Stimulated activated memory B cell treated with anti-CD40 and anti-IgM and Interleukin-4, amounts not matched to agents 10 μg/mL and 1 μg/mL and 100 μg/mL, for 72 hours (primary cell): ENCODE measurements at regions not wholly inside any gene's neighbourhood (a gene's known extent, or its start where the extent isn't known, plus 50 kb on each side); places are given as distances from the start of the nearest gene placed in this dataset.
"Not testable (repeated sequence)": the region's sequence is repeated elsewhere in the genome, so short reads cannot be mapped to it uniquely, and the experiment has no call there.

Source experiments
- ATAC-seq: fragments of 150-1000 bp; cut with Tn5 transposase; 2 replicates; pipeline ENCODE4 v1.10.0; 2021
- H3K27ac Mint-ChIP-seq: one replicate; pipeline ENCODE4 v1.8.0; 2022; ENCODE audit warnings: mild to moderate bottlenecking, mixed read lengths
- H3K27me3 Mint-ChIP-seq: one replicate; pipeline ENCODE4 v1.8.0; 2022; ENCODE audit warnings: mixed read lengths
- H3K36me3 Mint-ChIP-seq: one replicate; pipeline ENCODE4 v1.8.0; 2022; ENCODE audit warnings: mixed read lengths
- H3K4me1 Mint-ChIP-seq: one replicate; pipeline ENCODE4 v1.8.0; 2022; ENCODE audit warnings: mixed read lengths
- H3K4me3 Mint-ChIP-seq: one replicate; pipeline ENCODE4 v1.8.0; 2022; ENCODE audit warnings: mild to moderate bottlenecking, moderate library complexity, mixed read lengths
- H3K9me3 Mint-ChIP-seq: one replicate; pipeline ENCODE4 v1.8.0; 2022; ENCODE audit warnings: mixed read lengths

DNA sequence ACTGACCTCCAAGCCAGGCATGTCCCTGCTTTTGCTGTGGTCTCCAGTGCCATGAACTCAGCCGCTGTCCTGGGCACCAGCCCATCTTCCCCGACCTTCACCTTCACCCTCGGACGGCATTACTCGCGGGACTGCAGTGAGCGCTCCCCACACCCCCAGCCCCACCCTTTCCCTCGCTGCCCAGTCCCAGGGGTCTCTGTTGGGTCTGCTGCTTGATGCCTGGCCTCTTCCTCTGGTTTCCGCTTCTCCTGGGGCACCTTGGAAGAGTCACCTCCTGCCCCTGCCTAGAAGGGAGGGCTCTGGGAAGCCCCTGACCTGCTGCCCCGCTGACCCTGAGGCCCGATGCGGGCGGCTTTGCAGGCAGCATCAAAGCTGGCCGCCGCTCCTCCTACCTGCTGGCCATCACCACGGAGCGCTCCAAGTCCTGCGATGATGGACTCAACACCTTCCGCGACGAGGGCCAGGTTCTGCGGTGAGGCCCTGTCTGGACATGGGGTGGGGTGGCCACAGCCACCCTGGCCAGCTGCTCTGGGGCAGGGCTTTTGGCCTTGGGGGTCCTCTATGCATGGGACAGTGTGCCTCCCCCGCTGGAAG, 102.3 kb downstream of the ZNF267 start:
- not testable (repeated sequence) for ATAC-seq, H3K36me3 Mint-ChIP-seq, H3K4me3 Mint-ChIP-seq, H3K9me3 Mint-ChIP-seq, H3K27ac Mint-ChIP-seq, H3K4me1 Mint-ChIP-seq
- peaks cover 27% of the 10 kb centered on the region for H3K27me3 Mint-ChIP-seq

DNA sequence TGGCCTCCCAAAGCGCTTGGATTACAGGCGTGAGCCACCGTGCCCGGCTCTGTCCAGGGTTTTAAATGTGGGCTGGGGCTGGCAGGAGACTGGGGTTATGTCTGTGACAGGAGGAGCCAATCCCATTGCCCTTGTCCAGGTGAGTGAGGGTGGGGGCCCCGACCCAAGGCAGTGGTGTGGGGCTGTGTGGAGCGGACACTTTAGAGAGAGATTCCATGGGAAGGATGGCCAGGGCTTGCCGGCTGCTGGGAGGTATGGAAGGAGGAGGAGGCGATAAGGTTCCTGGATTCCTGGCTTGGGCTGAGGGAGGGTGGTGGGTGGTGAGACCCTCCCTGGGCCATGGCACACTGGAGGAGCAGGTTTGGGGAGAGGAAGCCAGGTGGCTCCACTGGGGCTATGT, 104.9 kb downstream of the ZNF267 start:
- H3K4me3 Mint-ChIP-seq, ATAC-seq: not testable (repeated sequence)

DNA sequence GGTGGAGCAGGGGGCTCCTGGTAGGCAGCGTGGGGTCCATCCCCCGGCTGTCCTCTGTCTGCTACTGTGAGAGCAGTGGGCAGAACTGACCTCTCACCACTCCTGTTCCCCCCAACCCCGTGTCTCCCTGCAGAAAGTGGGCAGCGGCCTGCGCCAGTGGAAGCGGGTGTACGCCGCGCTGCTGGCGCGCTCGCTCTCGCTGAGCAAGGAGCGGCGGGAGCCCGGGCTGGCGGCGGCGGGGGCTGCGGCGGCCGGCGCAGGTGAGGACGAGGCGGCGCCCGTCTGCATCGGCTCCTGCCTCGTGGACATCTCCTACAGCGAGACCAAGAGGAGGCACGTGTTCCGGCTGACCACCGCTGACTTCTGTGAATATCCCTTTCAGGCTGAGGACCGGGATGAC, 108.1 kb downstream of the ZNF267 start:
- H3K4me3 Mint-ChIP-seq, H3K36me3 Mint-ChIP-seq, H3K4me1 Mint-ChIP-seq, ATAC-seq, H3K9me3 Mint-ChIP-seq, H3K27ac Mint-ChIP-seq: not testable (repeated sequence)
- peaks cover 14% of the 10 kb centered on the region for H3K27me3 Mint-ChIP-seq

More for the DNA sequence above, 104.9 kb downstream of the ZNF267 start:
- peaks cover 27% of the 10 kb centered on the region for H3K27me3 Mint-ChIP-seq
- H3K4me1 Mint-ChIP-seq, H3K36me3 Mint-ChIP-seq, H3K9me3 Mint-ChIP-seq, H3K27ac Mint-ChIP-seq: not testable (repeated sequence)

DNA sequence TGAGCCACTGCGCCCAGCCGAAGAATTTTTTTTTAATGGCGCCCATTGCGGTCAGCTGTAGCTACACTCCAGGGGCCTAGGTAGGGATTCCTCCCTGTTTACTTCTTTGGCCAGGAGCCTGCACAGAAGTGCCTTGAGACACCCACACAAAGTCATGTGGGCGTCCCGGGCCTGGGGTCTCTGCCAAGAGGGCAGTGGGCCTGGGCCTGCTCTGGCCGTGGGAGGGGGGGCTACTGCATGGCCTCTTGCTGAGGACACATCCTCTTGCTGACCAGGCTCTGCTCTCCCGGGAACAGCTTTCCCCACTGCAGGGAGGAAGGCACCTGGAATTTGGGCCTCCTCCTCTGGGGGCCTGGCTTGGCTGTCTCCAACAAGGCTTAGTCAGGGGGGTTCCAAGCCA, 109.4 kb downstream of the ZNF267 start:
- H3K9me3 Mint-ChIP-seq, H3K4me1 Mint-ChIP-seq, H3K36me3 Mint-ChIP-seq, H3K4me3 Mint-ChIP-seq, H3K27ac Mint-ChIP-seq, ATAC-seq, H3K27me3 Mint-ChIP-seq: not testable (repeated sequence)

DNA sequence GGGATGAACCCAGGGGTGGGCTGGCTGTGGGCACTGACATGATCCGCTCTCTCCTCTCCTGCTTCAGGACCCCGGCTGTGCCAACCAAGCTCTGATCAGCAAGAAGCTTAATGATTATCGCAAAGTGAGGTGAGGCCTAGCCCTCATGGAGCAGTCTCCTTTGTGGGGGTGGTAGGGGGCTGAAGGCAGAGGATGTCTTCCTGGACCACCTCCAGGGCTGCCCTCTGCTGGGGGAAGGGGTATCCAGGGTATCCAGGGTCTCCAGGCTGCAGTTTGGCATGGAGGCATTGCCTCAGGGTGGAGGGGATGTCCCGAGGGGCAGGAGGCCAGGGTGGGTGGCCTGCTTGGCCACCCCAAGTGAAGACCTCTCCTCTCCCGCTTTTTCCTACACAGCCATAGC, 110.1 kb downstream of the ZNF267 start:
- not testable (repeated sequence) for H3K27ac Mint-ChIP-seq, H3K9me3 Mint-ChIP-seq, H3K4me3 Mint-ChIP-seq, H3K27me3 Mint-ChIP-seq, H3K36me3 Mint-ChIP-seq, H3K4me1 Mint-ChIP-seq, ATAC-seq

DNA sequence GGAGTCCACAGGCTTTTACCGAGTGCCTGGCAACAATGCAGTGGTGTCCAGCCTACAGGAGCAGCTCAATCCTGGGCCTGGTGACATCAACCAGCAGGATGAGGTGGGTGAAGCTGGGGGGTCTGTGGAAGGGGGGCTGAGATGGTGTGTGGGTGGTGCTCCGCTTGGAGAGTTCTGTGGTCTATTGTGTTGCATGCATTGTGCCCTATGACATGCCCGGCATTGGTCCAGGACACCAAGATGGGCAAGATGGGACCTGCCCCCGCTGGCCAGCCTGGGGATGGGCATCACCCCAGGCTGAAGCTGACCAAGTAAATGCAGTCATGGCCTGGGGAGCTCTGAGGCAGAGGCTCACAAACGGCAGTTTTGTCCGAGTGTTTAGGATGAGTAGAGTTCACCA, 113.3 kb downstream of the ZNF267 start:
- not testable (repeated sequence) for H3K9me3 Mint-ChIP-seq

DNA sequence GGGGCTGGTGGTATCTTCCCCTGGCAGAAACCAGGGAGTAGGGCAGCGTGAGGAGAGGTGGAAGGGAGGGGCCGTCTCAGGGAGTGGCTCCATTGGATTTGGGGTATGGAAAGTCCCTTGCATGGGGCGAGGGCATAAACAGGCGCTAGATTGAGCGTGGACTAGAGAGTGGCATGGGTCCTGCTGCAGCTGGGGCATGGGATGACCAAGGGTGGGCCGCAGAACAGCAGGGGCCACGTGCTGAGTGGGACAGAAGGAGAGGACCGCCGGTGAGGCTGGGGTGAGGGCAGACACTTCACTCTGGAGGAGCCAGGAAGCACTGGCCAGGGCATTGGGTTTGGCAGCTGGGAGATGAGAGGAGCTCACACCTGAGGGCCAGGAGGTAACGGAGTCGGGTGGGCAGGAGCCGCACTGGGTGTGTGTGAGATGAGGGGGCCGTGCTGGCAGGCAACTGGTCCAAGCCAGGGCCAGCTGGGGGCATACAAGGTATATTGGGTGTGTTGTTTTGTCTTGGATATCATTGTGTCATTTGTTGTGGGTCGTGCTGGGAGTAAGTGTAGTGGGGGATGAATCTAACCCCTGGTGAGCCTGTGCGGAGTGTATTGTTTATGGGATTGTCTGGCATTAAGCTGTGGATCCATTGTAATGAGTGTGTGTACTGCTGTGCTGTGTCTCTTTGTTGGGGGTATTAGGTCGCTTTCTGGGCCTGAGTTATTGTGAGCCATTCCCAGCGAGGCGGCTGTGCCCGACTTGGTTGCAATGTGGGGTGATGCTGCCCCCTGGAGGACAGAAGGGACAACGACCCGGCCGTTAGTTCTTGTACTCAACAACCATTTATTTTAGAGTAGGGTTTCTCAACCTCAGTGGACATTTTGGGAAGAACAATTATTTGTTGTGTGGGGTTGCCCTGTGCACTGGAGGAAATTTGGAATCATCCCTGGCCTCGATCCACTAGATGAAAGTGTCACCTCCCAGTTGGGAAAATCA, 115.3 kb downstream of the ZNF267 start:
- peak; percentile 75 for ATAC-seq
- not testable (repeated sequence) for H3K4me3 Mint-ChIP-seq, H3K4me1 Mint-ChIP-seq, H3K9me3 Mint-ChIP-seq, H3K36me3 Mint-ChIP-seq, H3K27ac Mint-ChIP-seq, H3K27me3 Mint-ChIP-seq

More for the DNA sequence above, 113.3 kb downstream of the ZNF267 start:
- not testable (repeated sequence) for H3K27ac Mint-ChIP-seq, H3K4me1 Mint-ChIP-seq, ATAC-seq, H3K27me3 Mint-ChIP-seq, H3K4me3 Mint-ChIP-seq, H3K36me3 Mint-ChIP-seq

DNA sequence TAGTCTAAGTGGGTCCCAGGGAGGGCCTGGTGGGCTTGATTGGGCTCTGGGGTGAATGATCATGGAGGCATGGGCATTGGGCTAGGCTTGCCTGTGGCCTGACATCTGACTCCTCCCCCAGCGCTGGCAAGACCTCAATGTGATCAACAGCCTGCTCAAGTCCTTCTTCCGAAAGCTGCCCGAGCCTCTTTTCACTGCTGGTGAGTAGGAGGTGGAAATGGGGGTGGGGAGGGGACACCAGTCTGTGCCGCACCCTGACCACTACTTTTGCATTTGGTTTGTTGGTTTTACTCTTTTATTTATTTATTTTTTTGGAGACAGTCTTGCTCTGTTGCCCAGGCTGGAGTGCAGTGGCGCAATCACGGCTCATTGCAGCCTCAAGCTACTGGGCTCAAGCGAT, 116.7 kb downstream of the ZNF267 start:
- H3K27ac Mint-ChIP-seq, H3K27me3 Mint-ChIP-seq, ATAC-seq, H3K36me3 Mint-ChIP-seq, H3K4me3 Mint-ChIP-seq, H3K4me1 Mint-ChIP-seq, H3K9me3 Mint-ChIP-seq: not testable (repeated sequence)

DNA sequence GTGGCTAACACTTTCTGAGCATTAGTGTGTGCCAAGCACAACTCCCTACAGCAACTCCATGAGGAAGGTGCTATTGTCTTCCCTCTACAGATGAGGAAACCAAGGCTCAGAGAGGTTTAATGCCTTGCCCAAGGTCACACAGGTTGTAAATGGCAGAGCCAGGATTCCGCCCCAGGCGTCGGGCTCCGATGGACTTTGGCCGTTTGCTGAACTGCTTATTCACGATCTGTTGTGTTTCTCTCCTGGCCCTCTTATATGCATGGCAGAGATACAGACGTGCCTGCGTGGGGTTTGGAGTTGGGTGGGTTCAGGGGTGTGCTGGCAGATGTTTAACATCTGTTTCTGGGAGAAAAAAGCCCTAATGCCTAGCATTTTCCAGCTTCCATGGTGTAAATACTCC, 117.4 kb downstream of the ZNF267 start:
- not testable (repeated sequence) for H3K27me3 Mint-ChIP-seq, H3K27ac Mint-ChIP-seq, ATAC-seq, H3K4me1 Mint-ChIP-seq, H3K36me3 Mint-ChIP-seq, H3K9me3 Mint-ChIP-seq, H3K4me3 Mint-ChIP-seq

DNA sequence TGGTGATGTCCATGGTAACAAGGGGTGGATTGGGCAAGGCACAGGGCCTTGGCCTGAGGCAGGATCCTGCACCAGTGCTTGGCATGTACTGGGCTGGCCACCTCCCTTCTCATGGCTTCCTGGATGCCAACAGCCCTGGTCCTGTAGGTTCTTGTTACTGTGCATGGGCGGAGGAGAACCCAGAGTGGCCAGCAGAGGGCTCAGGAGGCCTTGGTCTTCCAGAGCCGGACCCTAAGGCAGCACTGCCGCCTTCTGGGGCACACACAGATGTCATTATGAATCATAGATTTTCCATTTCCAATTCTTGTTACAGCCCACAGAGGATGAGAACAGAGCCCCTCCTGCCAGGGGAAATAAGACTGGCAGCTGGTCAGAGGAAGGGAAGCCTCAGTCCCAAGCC, 122.7 kb downstream of the ZNF267 start:
- not testable (repeated sequence) for H3K9me3 Mint-ChIP-seq, H3K27me3 Mint-ChIP-seq, H3K27ac Mint-ChIP-seq, H3K4me1 Mint-ChIP-seq, ATAC-seq, H3K4me3 Mint-ChIP-seq, H3K36me3 Mint-ChIP-seq

DNA sequence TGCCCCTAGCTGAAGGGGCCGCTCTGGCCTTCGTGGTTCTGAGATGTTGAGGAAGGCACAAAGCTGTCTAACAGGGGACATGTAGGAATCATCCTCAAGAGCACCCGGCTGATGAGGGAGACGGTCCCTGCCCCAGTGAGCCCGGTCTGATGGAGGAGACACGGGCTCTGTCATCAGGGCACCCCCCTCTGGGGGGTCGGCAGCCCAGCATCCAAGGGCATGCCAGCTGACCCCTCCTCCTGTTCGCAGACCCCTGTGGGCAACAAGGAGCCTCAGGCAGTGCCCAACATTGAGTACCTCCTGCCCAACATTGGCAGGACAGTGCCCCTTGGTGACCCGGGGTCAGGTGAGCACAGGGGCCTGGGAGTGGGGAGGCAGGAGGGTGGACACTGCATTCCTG, 128.9 kb downstream of the ZNF267 start:
- not testable (repeated sequence) for ATAC-seq, H3K4me3 Mint-ChIP-seq, H3K27ac Mint-ChIP-seq, H3K9me3 Mint-ChIP-seq, H3K4me1 Mint-ChIP-seq, H3K36me3 Mint-ChIP-seq
- peaks cover 20% of the 10 kb centered on the region for H3K27me3 Mint-ChIP-seq

DNA sequence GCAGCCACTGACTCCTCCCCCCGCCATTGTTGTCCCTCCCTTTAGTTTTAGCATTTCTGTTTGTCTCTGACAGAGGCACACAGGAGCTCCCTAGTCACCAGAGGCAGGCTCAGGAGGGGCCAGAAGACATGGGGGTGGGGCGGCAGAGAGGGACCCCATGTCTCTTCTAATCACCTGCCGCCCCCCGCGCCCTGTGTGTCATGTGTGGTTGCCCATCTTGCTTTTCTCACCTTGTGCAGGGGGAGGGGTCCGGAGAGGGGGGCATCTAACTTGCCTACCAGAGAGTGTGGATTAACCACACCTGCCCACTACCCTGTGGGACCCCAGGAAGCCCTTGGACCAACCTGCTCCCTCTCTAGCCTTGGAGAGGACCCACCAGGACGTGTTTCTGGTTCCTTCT, 130.2 kb downstream of the ZNF267 start:
- H3K27ac Mint-ChIP-seq, H3K9me3 Mint-ChIP-seq, H3K4me1 Mint-ChIP-seq, H3K36me3 Mint-ChIP-seq, H3K4me3 Mint-ChIP-seq, ATAC-seq: not testable (repeated sequence)
- H3K27me3 Mint-ChIP-seq = peaks cover 22% of the 10 kb centered on the region

DNA sequence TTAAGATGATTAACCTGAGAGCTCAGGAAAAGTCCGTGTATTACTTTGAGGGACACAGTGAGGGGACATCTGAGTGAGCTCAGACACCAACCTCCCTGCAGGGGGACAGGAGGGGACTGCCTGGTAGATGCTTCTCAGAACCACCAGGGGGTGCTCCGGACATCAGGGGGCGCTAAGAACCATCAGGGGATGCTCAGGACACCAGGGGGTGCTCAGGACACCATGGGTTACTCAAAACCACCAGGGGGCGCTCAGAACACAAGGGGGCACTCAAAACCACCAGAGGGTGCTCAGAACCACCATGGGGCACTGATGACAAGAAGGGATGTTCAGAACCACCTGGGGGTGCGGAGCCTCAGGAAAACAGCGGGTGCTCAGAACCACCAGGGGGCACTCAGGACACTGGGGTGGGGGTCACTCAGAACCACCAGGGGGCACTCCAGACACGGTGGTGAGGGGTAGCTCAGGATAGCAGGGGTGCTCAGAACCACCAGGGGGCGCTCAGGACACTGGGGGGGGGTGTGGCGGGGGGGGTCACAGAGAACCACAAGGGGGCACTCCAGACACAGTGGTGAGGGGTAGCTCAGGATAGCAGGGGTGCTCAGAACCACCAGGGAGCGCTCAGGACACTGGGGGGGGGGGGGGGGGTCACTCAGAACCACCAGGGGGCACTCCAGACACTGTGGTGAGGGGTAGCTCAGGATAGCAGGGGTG, 165.3 kb downstream of the ZNF267 start:
- not testable (repeated sequence) for ATAC-seq, H3K36me3 Mint-ChIP-seq, H3K9me3 Mint-ChIP-seq, H3K27ac Mint-ChIP-seq, H3K4me3 Mint-ChIP-seq, H3K27me3 Mint-ChIP-seq, H3K4me1 Mint-ChIP-seq

DNA sequence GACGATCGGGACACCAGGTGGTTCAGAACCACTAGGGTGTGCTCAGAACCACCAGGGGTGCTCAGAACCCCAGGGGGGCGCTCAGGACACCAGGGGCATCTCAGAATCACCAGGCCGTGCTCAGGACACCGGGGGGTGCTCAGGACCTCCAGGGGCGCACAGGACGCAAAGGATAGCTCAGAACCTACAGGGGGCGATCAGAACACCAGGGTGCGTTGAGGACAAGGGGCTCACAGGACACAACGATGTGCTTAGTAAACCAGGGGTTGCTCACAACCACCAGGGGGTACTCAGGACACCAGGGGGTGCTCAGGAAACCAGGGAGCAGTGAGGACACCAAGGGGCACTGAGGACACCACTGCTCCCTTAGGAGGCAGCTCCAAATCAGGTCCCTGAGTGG, 166.3 kb downstream of the ZNF267 start:
- not testable (repeated sequence) for ATAC-seq, H3K4me3 Mint-ChIP-seq, H3K27ac Mint-ChIP-seq, H3K27me3 Mint-ChIP-seq, H3K4me1 Mint-ChIP-seq, H3K9me3 Mint-ChIP-seq, H3K36me3 Mint-ChIP-seq

DNA sequence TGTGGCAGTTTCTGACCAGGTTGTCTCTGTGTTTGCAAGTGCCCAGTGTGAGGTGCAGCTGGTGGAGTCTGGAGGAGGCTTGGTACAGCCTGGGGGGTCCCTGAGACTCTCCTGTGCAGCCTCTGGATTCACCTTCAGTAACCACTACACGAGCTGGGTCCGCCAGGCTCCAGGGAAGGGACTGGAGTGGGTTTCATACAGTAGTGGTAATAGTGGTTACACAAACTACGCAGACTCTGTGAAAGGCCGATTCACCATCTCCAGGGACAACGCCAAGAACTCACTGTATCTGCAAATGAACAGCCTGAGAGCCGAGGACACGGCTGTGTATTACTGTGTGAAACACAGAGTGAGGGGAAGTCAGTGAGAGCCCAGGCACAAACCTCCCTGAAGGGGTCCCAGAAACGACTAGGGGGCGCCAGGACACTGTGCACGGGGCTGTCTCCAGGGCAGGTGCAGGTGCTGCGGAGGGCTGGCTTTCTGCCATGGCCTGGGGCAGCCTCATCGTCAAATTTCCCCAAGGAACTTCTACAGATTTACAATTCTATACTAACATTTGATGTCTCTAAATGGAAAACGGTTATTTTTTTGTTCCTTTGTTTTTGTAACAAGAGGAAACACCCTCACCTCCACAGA, 187.0 kb upstream of the TP53TG3D start:
- not testable (repeated sequence) for H3K9me3 Mint-ChIP-seq, H3K36me3 Mint-ChIP-seq, H3K4me1 Mint-ChIP-seq, H3K4me3 Mint-ChIP-seq, H3K27me3 Mint-ChIP-seq, H3K27ac Mint-ChIP-seq, ATAC-seq
